ENCODE measurements at regions not wholly inside any gene's neighbourhood (a gene's known extent, or its start where the extent isn't known, plus 50 kb on each side); places are given as distances from the start of the nearest gene placed in this dataset.
A peak's percentile ranks its signal among the peaks of the same experiment; 100 is the strongest.
"Not testable (repeated sequence)": the region's sequence is repeated elsewhere in the genome, so short reads cannot be mapped to it uniquely, and the experiment has no call there.

DNA sequence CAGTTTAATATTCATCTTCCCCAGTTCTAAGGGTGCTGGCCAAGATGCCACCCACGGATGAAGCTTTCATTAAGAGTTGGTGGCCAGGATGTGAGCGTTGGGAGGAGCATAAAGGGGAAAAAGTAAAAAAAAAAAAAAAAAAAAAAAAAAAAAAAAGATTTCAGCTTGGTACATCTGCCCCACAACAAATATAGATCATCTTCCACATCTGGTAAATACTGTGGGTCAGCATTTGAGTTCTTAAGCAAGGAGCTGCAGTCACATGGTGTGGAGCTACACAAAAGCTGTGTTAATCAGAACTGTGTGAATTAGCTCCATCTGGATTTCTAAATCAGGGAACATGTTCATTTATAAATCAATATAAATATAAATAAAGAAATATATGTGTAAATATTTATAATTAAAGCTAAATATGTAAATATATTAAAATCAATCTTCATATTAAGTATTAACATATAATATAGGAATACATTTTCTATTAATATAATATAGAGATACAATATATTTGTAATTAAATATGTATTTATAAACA, 262.3 kb downstream of the NUAK1 start:
- DNase-seq (ENCODE audit: low read depth in 2 of 2), result no peak

DNA sequence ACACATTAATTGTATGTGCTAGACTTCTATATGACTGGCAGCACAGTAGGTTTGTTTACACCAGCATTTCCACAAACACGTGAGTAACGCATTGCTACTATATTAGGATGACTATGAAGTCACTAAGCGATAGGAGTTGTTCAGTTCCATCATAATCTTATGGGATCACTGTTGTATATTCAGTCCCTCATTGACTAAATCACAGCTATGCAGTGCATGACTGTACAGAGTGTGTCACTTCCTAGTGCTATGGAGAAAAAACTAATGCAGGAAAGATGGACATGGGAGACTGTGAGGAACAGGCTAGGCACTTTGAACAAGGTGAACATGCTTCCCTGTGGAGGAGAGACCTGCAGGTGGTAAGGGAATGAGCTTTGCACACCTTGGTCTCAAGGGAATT, 259.8 kb downstream of the NUAK1 start:
- DNase-seq (ENCODE audit: low read depth in 2 of 2), result peak in 1 of 2 donors; percentile 5

DNA sequence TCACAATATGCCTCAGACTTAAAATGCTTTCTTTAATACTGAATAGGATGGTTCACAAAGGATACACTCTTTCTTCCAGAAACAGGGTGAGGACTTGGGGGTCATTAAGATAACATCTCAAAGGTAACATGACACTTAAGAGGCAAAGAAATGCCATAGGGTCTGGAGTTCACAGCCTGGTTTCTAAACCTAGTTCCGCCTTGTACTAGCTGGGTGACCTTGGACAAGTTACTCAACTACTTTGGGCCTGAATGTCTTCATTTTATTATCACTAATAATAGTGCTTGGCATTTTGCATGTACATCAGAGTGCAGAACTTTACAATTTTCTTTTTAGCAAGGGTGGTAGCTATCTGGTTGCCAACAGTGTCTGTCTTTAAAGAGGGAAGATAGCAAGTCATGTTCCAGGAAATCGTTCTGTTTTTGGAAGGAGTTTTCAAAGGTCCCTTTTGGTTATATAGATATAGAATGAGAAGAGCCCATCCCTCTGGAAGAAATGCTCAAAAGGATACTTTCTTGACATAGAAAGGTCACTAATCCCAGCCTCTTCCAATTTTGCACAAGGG, 257.8 kb downstream of the NUAK1 start:
- DNase-seq (ENCODE audit: low read depth in 2 of 2), result no peak

DNA sequence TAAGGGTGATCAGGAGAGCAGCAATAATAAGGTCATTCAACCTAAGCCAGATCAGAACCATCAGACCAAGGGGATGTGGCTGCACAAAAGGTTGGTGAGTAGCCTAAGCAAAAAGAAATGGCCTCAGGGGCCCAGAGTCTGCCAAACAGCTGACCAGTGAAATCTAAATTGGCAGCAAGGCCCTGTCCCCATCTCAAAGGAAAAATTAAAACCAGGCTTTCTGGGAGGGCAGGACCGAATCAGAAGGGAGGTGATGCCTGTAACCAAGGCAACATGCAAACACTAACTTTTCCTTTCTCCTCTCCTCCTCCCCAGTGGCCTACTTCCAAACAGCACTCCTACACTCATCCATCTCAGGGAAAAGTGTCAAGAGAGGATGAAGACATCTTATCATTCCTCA, 256.4 kb downstream of the NUAK1 start:
- no peak for DNase-seq (ENCODE audit: low read depth in 2 of 2)

DNA sequence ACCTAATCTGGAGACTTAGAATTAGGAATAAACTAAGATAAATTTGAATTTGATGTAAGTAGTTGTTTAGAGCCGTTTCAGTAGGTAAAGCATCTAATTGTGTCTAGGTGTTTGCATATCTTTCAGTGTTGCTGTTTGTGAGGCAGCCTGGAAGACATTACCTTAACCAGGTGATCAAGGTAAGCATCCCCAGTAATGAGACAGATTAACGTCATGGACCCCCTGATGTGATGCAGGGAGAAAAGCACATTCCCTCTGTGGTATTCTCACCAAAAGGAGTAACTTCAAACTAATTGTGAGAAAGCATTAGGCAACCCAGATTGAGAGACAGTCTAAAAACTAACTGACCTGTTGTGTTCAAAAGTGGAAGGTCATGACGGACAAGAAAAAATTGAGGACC, 251.6 kb downstream of the NUAK1 start:
- no peak for DNase-seq (ENCODE audit: low read depth in 2 of 2)

DNA sequence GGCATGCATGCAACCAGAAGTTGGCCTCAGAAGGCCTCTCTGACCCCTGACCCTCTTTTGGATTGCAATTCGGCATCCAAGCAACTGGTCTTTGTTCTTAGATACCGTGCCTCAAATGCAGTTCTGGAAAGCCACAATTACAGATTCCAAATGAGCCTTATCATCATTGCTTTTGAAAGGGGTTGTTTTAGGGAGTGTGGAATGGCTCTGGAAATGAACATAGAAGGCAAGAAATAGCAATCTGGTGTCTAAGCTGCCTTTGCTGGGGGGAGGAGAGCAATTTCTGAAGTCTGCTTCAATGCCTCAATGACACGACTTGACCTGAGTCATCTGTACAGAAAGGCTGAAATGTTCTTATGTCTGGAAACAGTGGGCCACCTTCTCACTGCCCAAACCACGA, 250.1 kb downstream of the NUAK1 start:
- no peak for DNase-seq (ENCODE audit: low read depth in 2 of 2)

DNA sequence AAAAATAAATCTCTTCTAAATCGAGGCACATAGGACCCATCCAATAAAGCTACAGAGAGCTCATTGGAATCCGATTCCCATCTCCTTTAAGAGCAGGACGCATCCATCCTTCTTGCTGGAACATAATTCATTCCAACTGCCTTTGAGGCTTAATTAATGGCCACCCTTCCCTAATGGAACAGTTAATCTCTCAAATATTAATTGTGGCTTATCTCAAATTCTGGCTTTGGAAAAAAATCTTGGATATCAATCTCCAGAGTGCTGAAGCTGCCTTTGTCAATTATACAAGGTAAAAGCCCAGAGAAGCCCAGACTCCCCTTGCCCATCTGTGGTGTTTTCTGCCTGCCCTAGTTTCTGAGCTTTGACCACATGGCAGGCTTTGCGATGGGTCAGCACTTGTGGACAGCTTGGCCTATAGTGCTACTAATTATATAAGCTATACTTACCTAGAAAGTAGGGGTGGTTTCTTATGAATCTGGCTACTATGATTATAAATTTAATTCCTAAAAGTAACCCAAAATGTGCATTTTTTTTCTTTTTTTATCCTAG, 246.3 kb downstream of the NUAK1 start:
- DNase-seq (ENCODE audit: low read depth in 2 of 2), result no peak

DNA sequence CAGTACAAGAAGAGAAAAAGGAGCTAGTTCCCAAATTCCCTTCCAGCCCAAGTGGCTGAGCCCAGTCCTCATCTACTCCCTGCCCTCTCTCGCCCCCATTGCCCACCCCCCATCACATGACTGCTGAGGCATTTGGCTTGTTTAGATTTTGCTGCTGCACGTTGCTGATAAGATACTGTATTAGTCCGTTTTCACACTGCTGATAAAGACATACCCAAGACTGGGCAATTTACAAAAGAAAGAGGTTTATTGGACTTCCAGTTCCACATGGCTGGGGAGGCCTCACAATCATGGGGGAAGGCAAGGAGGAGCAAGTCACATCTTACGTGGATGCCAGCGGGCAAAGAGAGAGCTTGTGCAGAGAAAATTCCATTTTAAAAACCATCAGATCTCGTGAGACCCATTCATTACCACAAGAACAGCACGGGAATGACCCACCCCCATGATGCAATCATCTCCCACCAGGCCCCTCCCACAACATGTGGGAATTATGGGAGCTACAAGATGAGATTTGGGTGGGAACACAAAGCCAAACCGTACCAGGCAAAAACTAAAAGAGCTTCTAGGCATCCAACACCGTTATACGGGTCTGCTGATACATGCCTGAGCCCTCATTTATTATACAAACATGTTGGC, 243.4 kb downstream of the NUAK1 start:
- DNase-seq (ENCODE audit: low read depth in 2 of 2), result not testable (repeated sequence)

DNA sequence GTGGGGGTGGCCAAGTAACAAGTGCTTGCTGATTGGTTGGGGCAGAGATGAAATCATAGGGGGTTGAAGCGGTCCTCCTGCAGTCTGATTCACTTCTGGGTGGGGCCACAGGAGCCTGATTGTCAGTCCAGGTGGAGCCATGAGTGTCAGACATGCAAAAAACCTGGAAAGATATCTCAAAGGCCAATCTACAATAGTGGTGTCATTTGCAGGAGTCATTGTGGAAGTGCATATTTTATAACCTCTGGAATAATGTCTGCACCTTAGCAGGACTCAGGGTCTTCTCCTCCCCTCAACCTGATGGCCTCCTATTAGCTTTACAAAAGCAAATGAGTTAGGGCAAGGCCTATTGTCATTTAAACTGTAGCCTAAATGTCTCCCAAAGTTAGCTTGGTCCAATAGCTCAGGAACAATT, 241.4 kb downstream of the NUAK1 start:
- DNase-seq (ENCODE audit: low read depth in 2 of 2), result no peak

DNA sequence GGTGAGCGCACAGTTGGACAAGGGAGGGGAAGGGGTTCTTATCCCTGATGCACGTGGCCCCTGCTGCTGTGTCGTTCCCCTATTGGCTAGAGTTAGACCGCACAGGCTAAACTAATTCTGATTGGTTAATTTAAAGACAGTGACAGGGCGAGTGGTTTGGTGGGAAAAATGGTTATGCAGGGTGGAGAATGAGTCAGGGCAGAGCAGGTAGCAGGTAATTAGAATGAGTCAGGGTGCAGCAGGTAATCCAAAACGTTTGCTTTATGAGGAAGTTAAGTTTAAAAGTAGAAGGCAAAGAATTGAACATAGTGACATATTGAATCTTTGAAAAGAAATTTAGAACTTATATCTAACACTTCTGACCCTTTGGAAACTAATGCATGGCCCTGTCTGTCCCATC, 240.5 kb downstream of the NUAK1 start:
- DNase-seq (ENCODE audit: low read depth in 2 of 2), result not testable (repeated sequence)

DNA sequence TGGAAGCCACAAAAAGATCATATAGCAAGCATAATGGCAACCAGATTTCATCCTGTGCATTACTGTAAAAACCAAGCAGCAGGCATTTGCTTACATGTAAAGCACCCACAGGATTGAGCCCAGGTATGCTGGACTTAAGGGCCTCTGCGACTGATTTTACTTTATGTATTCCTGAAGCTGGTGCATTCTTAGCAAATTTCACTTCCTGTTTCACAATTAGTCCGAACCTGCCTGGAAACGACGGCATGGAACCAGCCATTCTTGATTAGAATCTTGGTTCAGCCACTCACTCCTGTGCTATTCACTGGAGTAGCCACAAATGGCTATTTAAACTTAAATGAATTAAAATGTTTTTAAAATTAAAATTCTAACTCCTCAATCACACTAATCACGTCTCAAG, 239.2 kb downstream of the NUAK1 start:
- no peak for DNase-seq (ENCODE audit: low read depth in 2 of 2)

DNA sequence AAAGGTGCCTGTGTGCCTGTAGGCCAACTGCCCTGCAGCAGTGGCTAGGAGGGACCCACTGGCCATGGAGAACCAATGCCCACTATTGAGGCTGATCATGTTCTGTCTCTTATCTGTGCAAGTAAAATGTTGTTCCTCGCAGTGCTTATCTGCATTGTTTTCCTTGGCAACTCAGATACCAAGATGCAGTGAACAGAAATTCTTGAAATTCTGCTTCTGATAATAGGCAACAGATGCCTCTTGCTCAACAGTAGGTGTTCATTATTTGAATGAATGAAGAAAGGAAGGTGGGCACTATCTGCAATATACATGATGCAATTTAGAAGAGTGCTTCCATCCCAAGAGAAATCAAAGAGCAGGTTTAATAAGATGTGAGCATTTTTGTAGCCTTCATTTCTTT, 232.2 kb downstream of the NUAK1 start:
- DNase-seq (ENCODE audit: low read depth in 2 of 2), result no peak

DNA sequence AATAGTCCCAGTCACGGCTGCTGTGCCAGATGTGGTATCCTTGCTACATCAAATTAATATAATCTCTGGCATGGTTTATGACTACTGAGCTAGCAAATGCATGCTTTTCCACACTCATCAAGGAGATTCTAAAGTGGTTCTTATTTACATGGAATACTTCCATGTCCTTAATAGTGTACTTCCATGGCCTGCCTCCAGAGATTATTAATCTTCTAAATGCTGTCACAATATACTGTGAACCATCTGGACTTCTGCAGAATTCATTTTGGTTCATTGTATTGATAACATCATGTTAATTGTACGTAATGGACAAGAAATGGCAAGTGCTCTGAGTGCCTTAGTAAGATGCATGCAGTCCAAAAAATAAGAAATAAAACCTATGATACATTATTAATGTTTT, 230.8 kb downstream of the NUAK1 start:
- DNase-seq (ENCODE audit: low read depth in 2 of 2), result no peak

DNA sequence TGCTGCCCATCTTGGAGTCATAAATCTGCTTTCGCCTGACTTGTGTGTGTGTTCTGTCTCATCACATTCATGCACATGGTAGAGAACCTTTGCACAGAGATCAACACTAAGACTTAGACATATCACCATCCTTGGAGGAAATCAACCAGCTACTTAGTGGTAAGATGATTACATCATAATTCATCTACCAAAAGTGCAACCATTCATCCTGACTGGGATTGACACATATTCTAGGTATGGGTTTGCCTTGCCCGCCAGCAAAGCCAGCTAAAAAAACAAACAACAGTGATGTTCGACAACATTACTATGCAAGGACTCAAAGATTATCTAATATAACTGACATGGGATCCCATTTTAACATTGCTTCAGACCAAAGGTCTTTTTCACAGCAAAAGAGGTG, 228.7 kb downstream of the NUAK1 start:
- no peak for DNase-seq (ENCODE audit: low read depth in 2 of 2)

DNA sequence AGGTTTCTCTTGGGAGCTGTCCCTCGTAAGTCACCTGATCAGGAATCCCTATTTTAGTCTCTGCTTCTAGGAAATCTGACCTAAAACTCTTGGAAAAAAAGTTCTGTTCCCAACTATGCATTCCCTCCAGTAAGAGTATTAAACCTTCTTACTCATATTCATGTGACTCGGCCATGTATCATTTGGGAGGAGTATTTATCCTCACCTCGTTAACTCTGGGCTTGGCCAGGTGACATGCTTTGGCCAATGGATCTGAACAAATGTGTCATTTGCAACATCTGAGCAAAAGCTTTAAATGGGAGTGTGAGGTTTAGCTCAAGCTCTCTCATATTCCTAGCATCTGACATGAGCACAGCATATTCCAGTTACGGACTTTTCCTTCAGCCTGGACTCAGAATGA, 226.8 kb downstream of the NUAK1 start:
- no peak for DNase-seq (ENCODE audit: low read depth in 2 of 2)

DNA sequence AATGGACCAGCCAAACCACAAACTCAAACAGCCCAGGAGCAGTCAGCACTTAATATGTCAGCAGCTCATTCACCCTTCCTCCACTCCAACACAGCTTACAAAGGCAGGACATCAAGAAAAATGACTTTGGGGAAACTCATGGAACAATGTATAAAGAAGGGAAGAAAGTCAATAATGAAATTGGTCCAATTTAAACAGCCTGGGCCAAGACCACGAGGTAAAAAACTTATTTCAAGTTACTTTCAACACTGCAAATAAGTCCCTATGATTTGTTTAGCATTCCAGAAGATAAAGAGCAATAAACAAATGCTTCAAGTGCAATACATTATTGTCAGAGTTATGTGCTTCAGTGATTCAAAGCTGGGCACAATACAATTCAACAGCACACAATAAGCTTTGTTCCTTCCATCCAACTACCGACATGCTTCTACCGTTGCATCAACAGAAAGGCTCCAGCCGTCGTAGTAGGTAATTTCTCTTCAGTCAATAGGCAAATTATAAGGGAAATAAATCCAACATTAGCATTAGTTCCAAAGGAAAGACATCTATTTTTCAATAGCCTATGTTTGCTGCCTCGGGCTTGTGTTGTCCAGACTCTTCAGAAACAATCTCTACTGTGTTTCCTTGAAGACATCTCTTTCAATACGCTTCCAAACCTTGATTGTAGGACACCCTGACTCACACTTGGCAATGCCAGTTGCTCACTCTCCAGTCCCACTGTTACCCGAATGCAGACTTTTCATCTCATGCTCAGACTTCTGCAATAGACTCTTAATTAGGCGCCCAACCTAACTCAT, 225.7 kb downstream of the NUAK1 start:
- no peak for DNase-seq (ENCODE audit: low read depth in 2 of 2)

DNA sequence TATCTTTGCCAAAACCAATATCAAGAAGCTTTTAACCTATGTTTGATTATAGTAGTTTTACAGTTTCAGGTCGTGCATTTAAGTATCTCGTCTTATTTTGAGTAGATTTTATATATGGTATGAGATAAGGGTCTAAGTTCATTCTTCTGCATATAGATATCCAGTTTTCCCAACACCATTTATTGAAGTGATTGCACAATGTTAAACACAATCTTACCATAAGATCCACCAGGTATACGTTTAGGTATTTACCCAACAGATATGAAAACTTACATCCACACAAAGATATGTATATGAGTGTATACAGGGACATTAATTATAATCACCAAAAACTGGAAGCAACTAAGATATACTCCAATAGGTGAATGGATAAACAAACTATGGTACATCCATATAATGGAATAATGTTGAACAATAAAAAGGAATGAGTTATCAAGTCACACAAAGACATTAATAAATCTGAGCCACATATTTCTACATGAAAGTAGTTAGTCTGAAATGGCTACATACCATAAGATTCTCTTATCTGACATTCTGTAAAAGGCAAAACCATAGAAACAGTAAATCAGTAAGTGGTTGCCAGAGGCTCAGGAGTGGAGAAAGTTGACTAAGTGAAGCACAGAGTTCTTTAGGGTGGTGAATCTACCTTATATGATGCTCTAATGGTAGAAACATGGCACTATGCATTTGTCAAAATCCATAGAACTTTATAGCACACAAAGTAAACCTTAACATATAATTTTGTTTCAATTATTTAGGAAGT, 222.6 kb downstream of the NUAK1 start:
- DNase-seq (ENCODE audit: low read depth in 2 of 2), result no peak

DNA sequence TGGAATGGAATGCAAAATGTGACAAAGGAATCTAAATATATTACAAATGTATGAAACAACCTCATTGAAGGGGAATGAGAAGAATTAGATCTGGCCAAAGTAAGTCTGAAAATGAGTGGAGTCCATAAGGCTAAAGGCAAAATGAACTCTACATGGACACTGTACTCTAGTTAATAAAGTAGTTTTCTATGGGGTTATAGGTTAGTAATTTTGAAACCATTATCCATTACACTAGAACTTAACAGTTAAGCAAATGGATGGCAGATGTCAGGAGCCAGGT, 222.1 kb downstream of the NUAK1 start:
- no peak for DNase-seq (ENCODE audit: low read depth in 2 of 2)

DNA sequence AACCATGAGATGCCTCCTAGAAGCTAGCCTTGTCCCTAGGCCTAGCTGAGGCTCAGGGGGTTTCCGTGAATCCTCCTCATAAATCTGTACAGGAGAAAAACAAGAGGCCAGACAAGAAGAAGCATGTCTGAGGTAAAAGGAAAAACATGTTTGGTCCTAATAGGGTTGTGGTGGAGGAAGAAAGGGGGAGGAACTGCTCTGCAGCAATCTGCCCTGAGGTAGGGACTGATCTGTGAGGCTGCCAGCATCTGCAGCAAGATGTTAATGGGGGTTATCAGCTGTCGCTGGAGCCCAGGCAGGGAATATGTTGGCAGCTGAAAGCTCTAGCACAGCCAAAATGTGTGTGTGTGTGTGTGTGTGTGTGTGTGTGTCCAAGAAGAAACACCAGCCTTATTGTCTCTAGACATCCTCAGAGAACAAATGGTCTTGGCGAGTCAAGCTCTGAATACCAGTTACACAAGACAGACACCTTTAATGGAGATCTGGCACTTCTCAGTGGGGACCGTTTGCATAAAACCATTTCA, 218.5 kb downstream of the NUAK1 start:
- DNase-seq (ENCODE audit: low read depth in 2 of 2), result no peak

DNA sequence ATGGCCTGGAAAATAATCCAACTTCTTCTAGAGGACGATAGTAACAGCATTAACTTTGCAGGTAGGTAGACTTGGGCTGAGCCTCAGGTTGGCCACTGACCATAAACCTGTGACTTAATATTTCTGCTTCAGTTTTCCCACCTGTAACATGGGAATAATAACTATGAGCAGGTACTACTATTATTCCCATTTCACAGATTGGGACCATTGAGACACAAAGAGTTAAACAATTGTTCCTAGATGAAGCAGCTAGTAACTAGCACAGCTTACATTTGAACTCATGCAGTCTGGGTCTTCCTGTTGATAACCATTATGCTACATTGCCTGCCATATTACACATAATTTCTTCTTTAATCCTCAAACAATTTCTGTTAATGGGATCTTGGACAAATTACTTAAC, 217.7 kb downstream of the NUAK1 start:
- DNase-seq (ENCODE audit: low read depth in 2 of 2), result no peak

DNA sequence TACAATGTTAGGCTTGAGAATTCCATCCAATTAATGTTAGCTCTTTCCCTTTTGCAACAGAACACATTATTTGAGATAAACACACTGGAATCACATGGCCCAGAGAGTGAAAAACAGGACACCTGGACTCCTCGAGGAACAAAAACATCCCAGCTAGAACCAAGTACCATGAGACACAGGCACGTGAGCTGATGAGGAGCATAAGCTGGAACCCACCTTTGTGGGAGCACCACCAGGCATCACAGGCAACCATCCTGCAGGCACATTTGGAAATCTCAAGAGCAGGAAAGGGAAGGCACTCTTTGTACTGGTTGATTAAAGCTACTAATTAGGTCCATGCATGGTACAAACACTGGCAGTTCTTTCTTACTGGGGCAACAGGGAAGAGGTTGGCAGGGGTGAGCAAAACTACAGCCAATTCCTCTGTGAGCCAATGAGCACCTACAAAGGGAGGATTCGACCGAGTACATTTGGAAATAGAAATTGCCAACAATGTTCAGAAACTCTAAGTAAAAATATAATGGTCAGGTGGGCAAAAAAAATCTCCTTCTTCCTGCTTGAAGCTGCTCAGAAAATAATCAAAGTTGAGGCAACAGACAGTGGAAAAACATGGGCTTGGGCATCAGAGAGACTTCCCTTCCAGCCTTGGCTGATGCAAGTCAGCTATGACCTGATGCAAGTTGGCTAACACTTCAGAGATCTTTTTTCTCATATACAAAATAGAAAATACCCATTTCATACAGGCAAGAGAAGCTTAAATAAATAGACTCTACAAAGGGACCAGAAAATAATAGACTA, 216.7 kb downstream of the NUAK1 start:
- DNase-seq (ENCODE audit: low read depth in 2 of 2), result no peak
